HepG2 (cell line): ENCODE measurements at regions not wholly inside any gene's neighbourhood (a gene's known extent, or its start where the extent isn't known, plus 50 kb on each side); places are given as distances from the start of the nearest gene placed in this dataset.

Experiments used
- ARNTL ChIP-seq: sonication (generic); formaldehyde crosslinking; IDR thresholded peaks from 2 replicates; pipeline ENCODE4 v1.4.0; 2020; ENCODE audit warnings: mild to moderate bottlenecking, missing genetic modification reagents
- FOSL1 ChIP-seq: sonication (generic); formaldehyde crosslinking; IDR thresholded peaks from 2 replicates; pipeline ENCODE4 v1.9.0; 2021; ENCODE audit warnings: missing genetic modification reagents, borderline replicate concordance
- FOXK2 ChIP-seq: fragments of 450-650 bp; IDR thresholded peaks from 2 replicates; pipeline ENCODE4 v1.6.1; 2016
- GZF1 ChIP-seq: sonication (generic); formaldehyde crosslinking; IDR thresholded peaks from 2 replicates; pipeline ENCODE4 v1.5.1; 2020; ENCODE audit warnings: mild to moderate bottlenecking, missing genetic modification reagents
- KDM1A ChIP-seq: IDR thresholded peaks from 2 replicates; pipeline ENCODE4 v1.6.1; 2016; ENCODE audit warnings: missing compliant biosample characterization
- NCOA1 ChIP-seq: sonication (generic); formaldehyde crosslinking; IDR thresholded peaks from 2 replicates; pipeline ENCODE4 v1.9.0; 2021; ENCODE audit warnings: missing genetic modification reagents
- NFATC3 ChIP-seq: sonication (generic); formaldehyde crosslinking; IDR thresholded peaks from 2 replicates; pipeline ENCODE4 v1.5.1; 2020; ENCODE audit warnings: mild to moderate bottlenecking, missing genetic modification reagents
- POLR2G ChIP-seq: fragments of 200-400 bp; formaldehyde crosslinking; IDR thresholded peaks from 2 replicates; pipeline ENCODE4 v1.6.1; 2018; ENCODE audit warnings: mild to moderate bottlenecking, low read depth, low read length, moderate library complexity
- PRMT3 ChIP-seq: sonication (generic); formaldehyde crosslinking; IDR thresholded peaks from 2 replicates; pipeline ENCODE4 v1.8.1; 2022; ENCODE audit warnings: low read depth, mild to moderate bottlenecking, moderate library complexity, missing genetic modification reagents, borderline replicate concordance
- SAFB2 ChIP-seq: sonication (generic); formaldehyde crosslinking; IDR thresholded peaks from 2 replicates; pipeline ENCODE4 v1.5.1; 2020; ENCODE audit warnings: missing genetic modification reagents, low read depth, mild to moderate bottlenecking, borderline replicate concordance
- ZNF10 ChIP-seq: sonication (generic); formaldehyde crosslinking; IDR thresholded peaks from 2 replicates; pipeline ENCODE4 v1.4.0; 2020; ENCODE audit warnings: mild to moderate bottlenecking, low read depth, missing genetic modification reagents, borderline replicate concordance
- ZNF547 ChIP-seq: sonication (generic); formaldehyde crosslinking; IDR thresholded peaks from 2 replicates; pipeline ENCODE4 v1.5.1; 2020; ENCODE audit warnings: mild to moderate bottlenecking, missing genetic modification reagents
- TF ChIP-seq, protein P1 (sequence below): sonication (generic); formaldehyde crosslinking; IDR thresholded peaks from 2 replicates; pipeline ENCODE4 v1.9.0; 2021; ENCODE audit warnings: missing genetic modification reagents, borderline replicate concordance
- TF ChIP-seq, protein P2 (sequence below), 2 experiments: IDR thresholded peaks; 2 replicates each; pipeline ENCODE4 v1.6.1; 2011 to 2012; ENCODE audit warnings: low read length in 2 of 2, borderline replicate concordance in 1 of 2, low read depth in 1 of 2, mild to moderate bottlenecking in 1 of 2, moderate library complexity in 1 of 2

DNA sequence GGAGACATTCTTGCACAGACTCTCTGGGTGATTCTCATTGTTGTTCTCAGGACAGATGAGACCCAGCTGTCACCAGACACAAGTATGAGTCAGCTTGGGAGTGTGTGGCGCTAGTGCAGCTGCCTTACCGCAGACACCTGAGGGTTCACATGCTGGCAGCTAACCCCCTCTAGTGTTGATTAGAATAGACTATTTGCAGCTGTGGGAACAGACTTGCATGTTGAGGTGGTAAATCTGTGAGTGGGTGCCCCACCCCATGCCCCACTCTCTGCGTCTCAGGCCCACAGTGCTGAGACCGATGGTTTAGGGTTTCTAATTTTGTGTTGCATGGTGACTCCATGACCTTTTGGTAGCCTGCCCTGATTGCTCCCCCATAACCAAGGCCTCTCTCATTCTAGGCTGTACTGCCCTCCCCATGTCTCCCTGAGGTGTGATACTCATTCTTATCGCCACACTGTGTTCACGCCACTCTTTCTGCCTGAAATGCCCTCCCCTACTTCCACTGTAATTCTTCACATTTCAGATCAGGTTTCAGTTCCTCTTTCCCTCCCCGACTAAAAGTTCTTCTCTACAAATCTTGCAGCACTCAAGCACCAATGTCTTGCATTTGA is 73.7 kb upstream of the KIRREL3 start:
- TF ChIP-seq GZF1 (CRISPR knock-in tag) (no peak), PRMT3 (no peak), FOSL1 (CRISPR knock-in tag) (no peak), KDM1A (CRISPR knock-in tag) (no peak), POLR2G (no peak), ARNTL (no peak), NCOA1 (CRISPR knock-in tag) (no peak), ZNF547 (no peak), NFATC3 (CRISPR knock-in tag) (no peak), FOXK2 (no peak), ZNF10 (CRISPR knock-in tag) (no peak), SAFB2 (no peak)
- TF ChIP-seq, protein P1, sequence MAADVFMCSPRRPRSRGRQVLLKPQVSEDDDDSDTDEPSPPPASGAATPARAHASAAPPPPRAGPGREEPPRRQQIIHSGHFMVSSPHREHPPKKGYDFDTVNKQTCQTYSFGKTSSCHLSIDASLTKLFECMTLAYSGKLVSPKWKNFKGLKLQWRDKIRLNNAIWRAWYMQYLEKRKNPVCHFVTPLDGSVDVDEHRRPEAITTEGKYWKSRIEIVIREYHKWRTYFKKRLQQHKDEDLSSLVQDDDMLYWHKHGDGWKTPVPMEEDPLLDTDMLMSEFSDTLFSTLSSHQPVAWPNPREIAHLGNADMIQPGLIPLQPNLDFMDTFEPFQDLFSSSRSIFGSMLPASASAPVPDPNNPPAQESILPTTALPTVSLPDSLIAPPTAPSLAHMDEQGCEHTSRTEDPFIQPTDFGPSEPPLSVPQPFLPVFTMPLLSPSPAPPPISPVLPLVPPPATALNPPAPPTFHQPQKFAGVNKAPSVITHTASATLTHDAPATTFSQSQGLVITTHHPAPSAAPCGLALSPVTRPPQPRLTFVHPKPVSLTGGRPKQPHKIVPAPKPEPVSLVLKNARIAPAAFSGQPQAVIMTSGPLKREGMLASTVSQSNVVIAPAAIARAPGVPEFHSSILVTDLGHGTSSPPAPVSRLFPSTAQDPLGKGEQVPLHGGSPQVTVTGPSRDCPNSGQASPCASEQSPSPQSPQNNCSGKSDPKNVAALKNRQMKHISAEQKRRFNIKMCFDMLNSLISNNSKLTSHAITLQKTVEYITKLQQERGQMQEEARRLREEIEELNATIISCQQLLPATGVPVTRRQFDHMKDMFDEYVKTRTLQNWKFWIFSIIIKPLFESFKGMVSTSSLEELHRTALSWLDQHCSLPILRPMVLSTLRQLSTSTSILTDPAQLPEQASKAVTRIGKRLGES: no peak
- TF ChIP-seq, protein P2, sequence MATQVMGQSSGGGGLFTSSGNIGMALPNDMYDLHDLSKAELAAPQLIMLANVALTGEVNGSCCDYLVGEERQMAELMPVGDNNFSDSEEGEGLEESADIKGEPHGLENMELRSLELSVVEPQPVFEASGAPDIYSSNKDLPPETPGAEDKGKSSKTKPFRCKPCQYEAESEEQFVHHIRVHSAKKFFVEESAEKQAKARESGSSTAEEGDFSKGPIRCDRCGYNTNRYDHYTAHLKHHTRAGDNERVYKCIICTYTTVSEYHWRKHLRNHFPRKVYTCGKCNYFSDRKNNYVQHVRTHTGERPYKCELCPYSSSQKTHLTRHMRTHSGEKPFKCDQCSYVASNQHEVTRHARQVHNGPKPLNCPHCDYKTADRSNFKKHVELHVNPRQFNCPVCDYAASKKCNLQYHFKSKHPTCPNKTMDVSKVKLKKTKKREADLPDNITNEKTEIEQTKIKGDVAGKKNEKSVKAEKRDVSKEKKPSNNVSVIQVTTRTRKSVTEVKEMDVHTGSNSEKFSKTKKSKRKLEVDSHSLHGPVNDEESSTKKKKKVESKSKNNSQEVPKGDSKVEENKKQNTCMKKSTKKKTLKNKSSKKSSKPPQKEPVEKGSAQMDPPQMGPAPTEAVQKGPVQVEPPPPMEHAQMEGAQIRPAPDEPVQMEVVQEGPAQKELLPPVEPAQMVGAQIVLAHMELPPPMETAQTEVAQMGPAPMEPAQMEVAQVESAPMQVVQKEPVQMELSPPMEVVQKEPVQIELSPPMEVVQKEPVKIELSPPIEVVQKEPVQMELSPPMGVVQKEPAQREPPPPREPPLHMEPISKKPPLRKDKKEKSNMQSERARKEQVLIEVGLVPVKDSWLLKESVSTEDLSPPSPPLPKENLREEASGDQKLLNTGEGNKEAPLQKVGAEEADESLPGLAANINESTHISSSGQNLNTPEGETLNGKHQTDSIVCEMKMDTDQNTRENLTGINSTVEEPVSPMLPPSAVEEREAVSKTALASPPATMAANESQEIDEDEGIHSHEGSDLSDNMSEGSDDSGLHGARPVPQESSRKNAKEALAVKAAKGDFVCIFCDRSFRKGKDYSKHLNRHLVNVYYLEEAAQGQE (IDR thresholded peaks at IDR 0.05; ENCODE audit: borderline replicate concordance in 1 of 2, low read depth in 1 of 2, low read length in 2 of 2): no peak
